Suprapubic skin (tissue), 4 donors: ENCODE measurements at regions not wholly inside any gene's neighbourhood (a gene's known extent, or its start where the extent isn't known, plus 50 kb on each side); places are given as distances from the start of the nearest gene placed in this dataset.

Source experiments
- POLR2A ChIP-seq, 2 donors: fragments of 450-650 bp; IDR thresholded peaks; one replicate each; pipeline ENCODE4 v1.6.1; 2017; ENCODE audit warnings: antibody characterized with exemption in 2 of 2, mild to moderate bottlenecking in 2 of 2, moderate library complexity in 2 of 2
- POLR2AphosphoS5 ChIP-seq, 3 donors: sonication (generic); formaldehyde crosslinking; IDR thresholded peaks; one replicate each; pipeline ENCODE4 v1.6.1; 2017; ENCODE audit warnings: antibody characterized with exemption in 3 of 3
- TF ChIP-seq, protein P1 (sequence below), 2 donors: fragments of 200-600 bp in 1 of 2; fragments of 450-650 bp in 1 of 2; sonication (generic) in 1 of 2; IDR thresholded peaks; one replicate each; pipeline ENCODE4 v1.5.1; 2016 to 2019; ENCODE audit warnings: antibody characterized with exemption in 2 of 2, mild to moderate bottlenecking in 1 of 2, moderate library complexity in 1 of 2

DNA sequence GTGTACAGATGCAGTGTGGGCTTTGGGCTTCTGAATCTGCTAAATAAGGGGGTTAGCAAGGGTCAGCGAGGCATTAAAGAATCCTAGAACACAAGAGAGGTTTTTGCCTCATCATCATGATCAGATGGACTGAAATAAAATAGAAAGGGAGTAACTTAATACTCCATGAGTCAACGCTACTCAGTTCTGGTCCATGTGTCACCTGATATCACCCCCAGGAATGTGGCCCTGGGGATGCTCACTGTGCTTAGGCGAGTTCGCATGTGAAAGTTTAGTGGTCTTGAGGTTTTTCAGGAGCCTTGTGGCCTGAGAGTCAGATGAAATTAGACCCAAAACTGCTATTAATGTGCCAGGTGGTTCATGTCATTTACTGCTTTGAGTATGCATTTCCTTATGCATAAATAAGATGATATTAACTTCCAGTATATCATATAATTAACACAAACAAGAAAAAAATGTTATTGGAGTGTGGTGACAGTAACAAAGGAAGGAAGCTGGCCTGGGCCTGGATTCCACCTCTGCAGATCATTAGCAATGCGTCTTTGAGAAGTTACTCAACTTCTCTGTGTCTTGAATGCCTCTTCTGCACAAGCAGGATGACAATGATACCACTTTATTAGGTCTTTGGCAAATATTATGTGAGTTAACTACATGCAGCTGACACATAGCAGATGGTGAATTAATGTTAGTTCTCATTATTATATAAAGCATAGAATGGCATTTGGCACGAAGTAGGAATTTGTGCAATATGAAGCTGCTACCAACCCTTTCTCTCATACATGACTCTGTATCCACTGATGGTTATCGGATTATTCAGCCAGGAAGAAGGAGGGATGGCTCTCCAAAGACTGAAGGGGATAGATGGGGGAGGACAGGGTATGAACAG lies 1272.6 kb downstream of the AACS start:
- TF ChIP-seq POLR2A (IDR thresholded peaks at IDR 0.05) (no peak), POLR2AphosphoS5 (IDR thresholded peaks at IDR 0.05) (no peak)
- TF ChIP-seq, protein P1, sequence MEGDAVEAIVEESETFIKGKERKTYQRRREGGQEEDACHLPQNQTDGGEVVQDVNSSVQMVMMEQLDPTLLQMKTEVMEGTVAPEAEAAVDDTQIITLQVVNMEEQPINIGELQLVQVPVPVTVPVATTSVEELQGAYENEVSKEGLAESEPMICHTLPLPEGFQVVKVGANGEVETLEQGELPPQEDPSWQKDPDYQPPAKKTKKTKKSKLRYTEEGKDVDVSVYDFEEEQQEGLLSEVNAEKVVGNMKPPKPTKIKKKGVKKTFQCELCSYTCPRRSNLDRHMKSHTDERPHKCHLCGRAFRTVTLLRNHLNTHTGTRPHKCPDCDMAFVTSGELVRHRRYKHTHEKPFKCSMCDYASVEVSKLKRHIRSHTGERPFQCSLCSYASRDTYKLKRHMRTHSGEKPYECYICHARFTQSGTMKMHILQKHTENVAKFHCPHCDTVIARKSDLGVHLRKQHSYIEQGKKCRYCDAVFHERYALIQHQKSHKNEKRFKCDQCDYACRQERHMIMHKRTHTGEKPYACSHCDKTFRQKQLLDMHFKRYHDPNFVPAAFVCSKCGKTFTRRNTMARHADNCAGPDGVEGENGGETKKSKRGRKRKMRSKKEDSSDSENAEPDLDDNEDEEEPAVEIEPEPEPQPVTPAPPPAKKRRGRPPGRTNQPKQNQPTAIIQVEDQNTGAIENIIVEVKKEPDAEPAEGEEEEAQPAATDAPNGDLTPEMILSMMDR (IDR thresholded peaks at IDR 0.05), result no peak
